ENCODE measurements at regions not wholly inside any gene's neighbourhood (a gene's known extent, or its start where the extent isn't known, plus 50 kb on each side); places are given as distances from the start of the nearest gene placed in this dataset.

- Histone ChIP-seq H3K4me2 (ENCODE audit: low read depth, low read length) (no peak overlapping the region), H3K9ac (ENCODE audit: insufficient read depth, low read depth, low read length) (no peak overlapping the region), H3K27ac (ENCODE audit: extremely low read length, insufficient read depth, low read length) (no peak overlapping the region), H3K36me3 (replicated peaks in 1 of 2; ENCODE audit: control insufficient read depth in 1 of 2, insufficient read depth in 2 of 2, low read length in 2 of 2) (no peaks in the 10 kb centered on the region), H3K27me3 (ENCODE audit: control insufficient read depth in 1 of 2, insufficient read depth in 2 of 2, low read length in 2 of 2) (peaks cover 9 to 56% of the 10 kb centered on the region in 2 experiments; a peak in 3 of 5 replicates), H2AFZ (ENCODE audit: low read length) (no peak overlapping the region), H3K79me2 (ENCODE audit: insufficient read depth, low read length) (no peaks in the 10 kb centered on the region), H3K4me3 (replicated peaks in 1 of 3; ENCODE audit: insufficient read depth in 1 of 3, low read depth in 2 of 3, low read length in 3 of 3) (no peak overlapping the region), H3K4me1 (ENCODE audit: insufficient read depth, low read length) (no peaks in the 10 kb centered on the region), H4K20me1 (ENCODE audit: insufficient read depth, low read length) (no peaks in the 10 kb centered on the region), H3K9me3 (ENCODE audit: low read length) (no peaks in the 10 kb centered on the region)
- DNase-seq (ENCODE audit: low spot score) (no peak), FAIRE-seq (no peak), ATAC-seq (no peak)
- CTCF ChIA-PET (ENCODE audit: low intra/inter-chr PET ratio, low total read pairs): no interaction called here
- no TSS peak for BruUV-seq (replicated peaks)
- TF ChIP-seq RBM39 (IDR thresholded peaks at IDR 0.05; ENCODE audit: low read depth, low read length, poor library complexity, severe bottlenecking) (no peak), CREB1 (IDR thresholded peaks at IDR 0.05) (peak; percentile 72), CREB1 (CRISPR knock-in tag; IDR thresholded peaks at IDR 0.05) (no peak)
- in situ Hi-C loops (cut with HindIII; ENCODE audit: extremely low pct_ligation_motif_present, low pct_unique_long_range_greater_than_20kb) (no loop called here), intact Hi-C loops (cut with micrococcal nuclease; ENCODE audit: unreplicated experiment) (no loop called here)
- POLR2A ChIA-PET: no interaction called here
- 0% methylated on average over 3 of the region's 18 CpGs for WGBS (ENCODE audit: low lambda C conversion rate)
These were observed 608.2 kb downstream of the TBC1D22A start for GRCh38 chr22:47370448-47371262.

- Histone ChIP-seq H3K4me2 (ENCODE audit: low read depth, low read length) (no peak overlapping the region), H3K4me1 (ENCODE audit: insufficient read depth, low read length) (no peaks in the 10 kb centered on the region), H3K27me3 (ENCODE audit: control insufficient read depth in 1 of 2, insufficient read depth in 2 of 2, low read length in 2 of 2) (peaks cover 7 to 56% of the 10 kb centered on the region in 2 experiments; a peak in 3 of 5 replicates), H3K27ac (ENCODE audit: extremely low read length, insufficient read depth, low read length) (no peak overlapping the region), H4K20me1 (ENCODE audit: insufficient read depth, low read length) (no peaks in the 10 kb centered on the region), H3K9ac (ENCODE audit: insufficient read depth, low read depth, low read length) (no peak overlapping the region), H3K9me3 (ENCODE audit: low read length) (no peaks in the 10 kb centered on the region), H2AFZ (ENCODE audit: low read length) (no peak overlapping the region), H3K36me3 (replicated peaks in 1 of 2; ENCODE audit: control insufficient read depth in 1 of 2, insufficient read depth in 2 of 2, low read length in 2 of 2) (no peaks in the 10 kb centered on the region), H3K4me3 (replicated peaks in 1 of 3; ENCODE audit: insufficient read depth in 1 of 3, low read depth in 2 of 3, low read length in 3 of 3) (no peak overlapping the region), H3K79me2 (ENCODE audit: insufficient read depth, low read length) (no peaks in the 10 kb centered on the region)
- no peak for ATAC-seq
- intact Hi-C loops (cut with micrococcal nuclease; ENCODE audit: unreplicated experiment): no loop called here
- POLR2A ChIA-PET: no interaction called here
- no TSS peak for BruUV-seq (replicated peaks)
- no peak for DNase-seq (ENCODE audit: low spot score)
- WGBS (ENCODE audit: low lambda C conversion rate): 5% methylated on average over 6 of the region's 6 CpGs
- in situ Hi-C loops (cut with HindIII; ENCODE audit: extremely low pct_ligation_motif_present, low pct_unique_long_range_greater_than_20kb): no loop called here
- CTCF ChIA-PET (ENCODE audit: low intra/inter-chr PET ratio, low total read pairs): no interaction called here
- FAIRE-seq: no peak
- TF ChIP-seq ZSCAN20 (CRISPR knock-in tag; IDR thresholded peaks at IDR 0.05; ENCODE audit: borderline replicate concordance) (no peak), MAZ (IDR thresholded peaks at IDR 0.05; ENCODE audit: borderline replicate concordance, low read depth, low read length) (no peak), MAZ (CRISPR knock-in tag; IDR thresholded peaks at IDR 0.05; ENCODE audit: low read depth) (no peak)
These were observed 607.1 kb downstream of the TBC1D22A start for GRCh38 chr22:47369431-47370015.

All from HepG2 (cell line).